ENCODE measurements at regions not wholly inside any gene's neighbourhood (a gene's known extent, or its start where the extent isn't known, plus 50 kb on each side); places are given as distances from the start of the nearest gene placed in this dataset.
"Not testable (repeated sequence)": the region's sequence is repeated elsewhere in the genome, so short reads cannot be mapped to it uniquely, and the experiment has no call there.

DNA sequence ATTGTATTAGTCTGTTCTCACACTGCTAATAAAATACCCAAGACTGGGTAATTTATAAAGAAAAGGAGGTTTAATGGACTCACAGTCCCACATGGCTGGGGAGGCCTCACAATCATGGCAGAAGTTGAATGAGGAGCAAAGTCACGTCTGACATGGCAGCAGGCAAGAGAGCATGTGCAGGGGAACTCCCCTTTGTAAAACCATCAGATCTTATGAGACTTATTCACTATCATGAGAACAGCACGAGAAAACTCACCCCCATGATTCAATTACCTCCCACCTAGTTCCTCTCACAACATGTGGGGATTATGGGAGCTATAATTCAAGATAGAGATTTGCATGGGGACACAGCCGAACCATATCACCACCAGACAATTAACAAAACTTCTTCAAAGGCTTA, 84.4 kb upstream of the ANKRD1 start:
- not testable (repeated sequence) for DNase-seq

DNA sequence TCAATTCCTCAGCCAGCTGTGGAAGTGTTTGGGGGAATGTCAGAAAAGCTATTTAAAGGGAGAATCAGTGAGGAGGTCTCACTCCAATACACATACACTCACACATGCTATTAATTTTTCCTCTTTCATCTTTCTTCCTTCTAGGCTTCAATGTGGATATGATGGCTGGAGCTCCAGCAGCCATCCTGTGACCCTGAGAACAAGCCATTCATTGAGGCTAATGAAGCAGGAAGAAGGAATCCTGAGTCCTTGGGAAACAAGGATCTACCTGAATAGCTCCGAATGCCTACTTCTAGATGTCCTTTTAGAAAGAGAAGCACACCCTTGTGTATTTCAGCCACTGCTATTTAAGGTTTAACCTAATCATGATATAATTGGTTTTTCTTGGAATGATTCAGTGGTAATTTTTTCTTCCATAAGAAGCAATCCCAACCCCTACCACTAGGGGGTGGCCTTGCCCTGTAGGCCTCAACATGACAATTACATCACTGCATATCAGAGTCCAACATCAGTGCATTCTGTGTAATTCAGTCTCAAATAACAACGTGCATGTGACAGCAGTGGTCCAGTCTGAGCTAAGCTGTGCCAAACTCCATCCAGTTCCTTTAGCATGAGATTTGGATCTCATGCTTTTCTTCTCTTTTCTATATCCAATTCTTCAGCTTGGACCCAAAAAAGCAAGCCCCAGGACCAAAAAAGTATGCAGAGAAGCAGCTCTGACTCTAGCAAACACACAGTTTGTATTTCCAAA, 85.3 kb upstream of the ANKRD1 start:
- peak; percentile 48 for DNase-seq

DNA sequence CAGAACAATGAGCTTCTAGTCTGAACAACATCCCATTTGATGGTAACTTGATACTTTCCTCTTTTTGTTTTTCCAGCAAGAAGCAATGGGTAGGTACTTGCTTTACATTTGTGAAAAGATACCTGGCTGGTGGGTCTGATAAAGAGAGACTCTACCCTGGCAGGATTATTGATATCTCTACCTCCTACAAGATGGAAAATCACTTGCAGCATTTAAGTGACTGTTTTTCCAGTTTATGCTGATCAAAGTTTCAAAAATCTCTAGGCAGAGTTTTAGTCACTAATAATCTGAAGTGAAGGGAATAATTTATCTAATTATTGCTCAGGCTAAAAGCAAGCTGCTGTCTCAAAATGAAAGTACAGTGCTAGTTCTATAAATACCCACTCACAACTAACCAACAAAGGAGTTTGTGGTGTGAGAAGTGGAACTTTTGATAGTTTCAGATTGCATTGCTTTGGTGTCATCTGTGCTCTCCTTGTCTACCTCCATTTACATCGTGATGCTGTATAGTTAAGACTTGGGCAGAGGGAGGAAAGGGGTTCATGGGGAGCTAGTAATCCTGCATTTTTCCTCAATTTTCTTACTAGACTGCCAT, 86.0 kb upstream of the ANKRD1 start:
- no peak for DNase-seq

DNA sequence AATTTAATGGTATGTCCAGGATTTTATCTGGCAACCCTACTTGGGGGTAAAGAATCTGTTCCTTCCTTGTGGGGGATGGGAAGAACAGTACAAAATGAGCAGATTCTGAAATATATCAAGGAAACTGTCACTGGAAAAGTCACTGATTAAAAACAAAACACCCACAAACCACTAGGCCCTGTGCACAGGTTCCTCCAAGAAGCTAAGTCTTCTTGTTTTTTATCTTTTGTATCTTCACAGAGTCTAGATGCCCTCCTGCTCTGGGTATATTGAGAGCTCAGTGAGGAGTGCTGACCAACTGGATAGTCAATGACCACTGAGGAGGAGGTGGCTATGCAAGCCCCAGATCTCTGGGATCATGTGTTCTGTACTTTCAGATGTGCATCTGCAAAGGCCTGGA, 86.8 kb upstream of the ANKRD1 start:
- DNase-seq, result no peak

DNA sequence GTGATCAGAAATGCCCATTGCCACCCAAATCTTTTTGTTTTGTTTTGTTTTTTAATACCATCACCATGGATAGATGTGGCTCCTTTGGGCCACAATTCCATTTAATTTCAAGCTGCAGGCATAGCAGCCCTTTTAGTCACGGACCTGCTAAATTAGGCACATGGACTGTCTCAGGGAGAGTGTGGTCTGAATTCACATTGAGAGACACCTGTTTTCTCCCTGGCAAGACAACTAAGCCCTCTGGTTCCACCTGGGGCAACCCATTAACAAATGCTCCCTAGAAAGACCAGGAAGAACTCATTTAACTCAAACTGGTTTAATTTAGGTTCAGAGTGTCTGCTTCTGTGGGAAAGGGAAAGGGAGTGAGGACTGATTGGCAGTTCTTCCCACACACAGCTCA, 88.2 kb upstream of the ANKRD1 start:
- DNase-seq, result no peak

DNA sequence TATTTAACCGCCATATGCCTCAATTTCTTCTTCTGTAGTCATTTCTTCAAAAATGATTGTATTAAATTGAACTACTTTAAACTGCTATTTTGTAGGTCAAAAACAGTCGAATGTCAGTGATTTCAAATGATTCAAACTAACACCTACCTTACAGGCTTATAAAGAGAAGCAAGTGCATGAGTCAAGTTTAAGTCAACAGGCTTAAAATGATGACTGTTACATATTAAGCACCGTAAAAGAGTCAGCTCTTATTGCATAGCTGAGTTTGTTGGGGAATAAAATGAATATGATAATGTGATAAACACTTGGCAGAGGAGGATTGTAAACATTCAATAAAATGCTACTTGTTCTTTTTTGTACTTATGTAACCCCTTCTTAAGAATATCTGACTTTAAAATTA, 90.1 kb upstream of the ANKRD1 start:
- DNase-seq, result no peak

DNA sequence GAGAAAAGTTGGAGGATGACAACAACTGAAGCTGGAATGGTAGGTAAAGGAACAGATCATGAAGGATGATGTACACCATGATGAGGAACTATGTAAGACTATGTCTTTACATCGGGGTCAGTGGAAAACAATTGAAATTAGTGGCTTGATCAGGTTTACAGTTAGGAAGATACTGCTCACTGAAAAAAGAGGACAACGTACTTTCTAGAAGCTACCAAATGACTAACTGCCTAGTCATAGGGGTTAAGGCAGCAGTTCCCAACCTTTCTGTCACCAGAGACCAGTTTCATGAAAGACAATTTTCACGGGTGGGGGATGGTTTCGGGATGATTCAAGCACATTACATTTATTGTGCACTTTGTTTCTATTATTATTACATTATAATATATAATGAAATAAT, 91.6 kb upstream of the ANKRD1 start:
- no peak for DNase-seq

DNA sequence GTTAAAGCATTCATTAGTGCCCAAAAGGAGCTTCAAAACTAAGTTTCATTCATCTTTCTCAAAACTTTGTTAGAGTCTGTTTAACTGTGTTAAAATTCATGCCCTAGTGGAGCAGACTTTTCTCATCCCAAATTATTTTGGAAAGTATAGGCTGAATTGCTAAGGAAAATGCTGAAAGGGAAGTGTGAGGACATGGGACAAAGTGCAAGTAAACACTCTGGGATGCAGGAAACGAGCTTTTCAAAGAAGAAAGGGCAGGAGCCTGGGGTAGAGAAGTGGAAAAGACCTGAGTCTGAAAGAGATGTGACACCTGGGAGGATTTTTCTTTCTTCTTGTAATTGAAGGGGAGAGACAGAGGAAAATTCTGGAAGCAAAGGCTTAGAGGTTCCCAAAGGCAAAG, 93.1 kb upstream of the ANKRD1 start:
- no peak for DNase-seq

DNA sequence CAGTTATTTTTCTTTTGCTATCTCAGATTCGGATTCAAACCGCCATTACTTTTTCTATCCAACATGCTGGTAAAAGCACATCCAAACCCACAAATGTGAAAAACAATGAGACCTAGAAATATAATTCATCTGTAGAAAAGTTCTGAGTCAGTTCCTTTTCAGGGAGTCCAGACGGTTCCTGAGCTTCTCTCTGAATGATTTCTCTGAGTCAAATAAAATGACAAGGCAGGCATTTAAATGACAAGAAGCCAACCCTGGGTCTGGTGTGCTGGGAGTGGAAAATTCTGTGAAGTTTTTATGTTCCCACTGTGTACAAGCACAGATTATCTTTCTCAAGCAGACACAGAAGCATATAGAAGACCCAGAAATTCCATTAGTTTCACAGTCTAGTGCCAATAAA, 96.3 kb upstream of the ANKRD1 start:
- DNase-seq, result no peak

DNA sequence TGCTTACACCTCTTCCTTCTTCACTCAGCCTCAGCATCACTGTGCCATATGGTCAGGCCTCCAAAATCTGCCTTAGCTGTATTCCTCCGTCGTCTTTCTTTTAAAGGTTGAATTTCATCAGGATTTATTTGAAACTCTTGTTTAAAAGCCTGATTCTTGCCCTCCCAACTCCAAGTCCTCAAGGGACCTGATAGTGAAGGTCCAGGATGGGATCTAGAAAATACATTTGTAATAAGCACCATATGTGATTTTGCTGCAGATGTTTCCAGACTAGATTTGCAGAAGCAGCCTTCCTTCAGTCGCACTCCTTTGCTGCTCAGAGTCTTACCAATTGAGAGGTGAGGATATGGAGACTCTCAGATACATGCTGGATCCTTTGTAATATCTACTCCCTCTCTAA, 101.0 kb upstream of the ANKRD1 start:
- no peak for DNase-seq

DNA sequence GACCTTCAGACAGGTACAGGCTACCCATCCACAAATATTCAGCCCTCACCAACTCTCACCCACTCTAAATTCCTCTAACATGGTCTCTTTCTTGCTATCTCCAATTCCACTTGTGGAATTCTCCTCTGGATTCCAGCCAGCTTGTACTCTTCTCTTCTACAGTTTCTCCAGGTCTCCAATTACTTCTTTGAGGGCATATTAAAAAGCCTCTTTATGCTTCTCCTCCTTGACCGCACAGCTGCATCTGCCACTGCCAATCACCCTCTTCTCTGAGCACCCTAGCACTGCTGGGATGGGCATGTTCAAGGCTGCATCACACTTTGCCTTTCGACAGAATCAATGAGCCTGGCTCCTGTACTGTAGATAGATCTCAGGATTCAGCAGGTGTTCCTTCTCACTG, 101.5 kb upstream of the ANKRD1 start:
- no peak for DNase-seq

DNA sequence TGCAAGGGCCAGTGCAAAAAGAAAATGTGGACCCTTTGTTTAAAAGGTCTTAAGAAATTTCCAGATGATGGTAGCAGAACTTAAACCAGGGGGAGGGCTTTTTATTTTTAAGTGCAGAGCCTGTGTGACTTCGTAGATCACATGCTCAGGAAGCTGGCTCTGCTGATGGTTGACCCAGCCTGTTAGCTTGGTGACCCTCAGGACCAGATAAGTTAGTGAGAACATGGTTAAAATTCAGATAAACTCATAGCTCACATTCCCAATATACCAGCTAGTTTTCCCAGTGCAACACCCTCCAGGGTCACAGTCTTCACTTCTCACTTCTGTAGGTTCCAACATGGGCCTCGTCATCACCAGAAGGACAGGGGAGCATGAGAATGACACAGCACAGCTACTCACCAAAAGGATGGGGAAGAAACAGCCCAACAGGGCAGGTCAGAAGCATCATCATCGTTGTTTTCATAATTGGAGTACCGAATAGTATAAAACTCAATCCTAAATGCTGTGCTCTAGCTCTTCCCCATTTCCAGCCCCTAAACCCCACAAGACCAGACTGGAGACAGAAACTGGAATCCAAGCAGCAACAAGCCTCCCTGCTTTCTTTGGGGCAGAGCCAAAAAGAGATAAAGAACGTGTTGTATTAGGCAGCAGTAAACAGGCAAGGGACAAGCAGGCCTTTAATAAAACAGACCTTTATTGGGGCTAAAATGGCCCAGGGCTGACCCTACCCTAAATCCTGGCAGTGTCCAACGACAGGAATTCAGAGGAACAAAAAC, 102.2 kb upstream of the ANKRD1 start:
- no peak for DNase-seq

DNA sequence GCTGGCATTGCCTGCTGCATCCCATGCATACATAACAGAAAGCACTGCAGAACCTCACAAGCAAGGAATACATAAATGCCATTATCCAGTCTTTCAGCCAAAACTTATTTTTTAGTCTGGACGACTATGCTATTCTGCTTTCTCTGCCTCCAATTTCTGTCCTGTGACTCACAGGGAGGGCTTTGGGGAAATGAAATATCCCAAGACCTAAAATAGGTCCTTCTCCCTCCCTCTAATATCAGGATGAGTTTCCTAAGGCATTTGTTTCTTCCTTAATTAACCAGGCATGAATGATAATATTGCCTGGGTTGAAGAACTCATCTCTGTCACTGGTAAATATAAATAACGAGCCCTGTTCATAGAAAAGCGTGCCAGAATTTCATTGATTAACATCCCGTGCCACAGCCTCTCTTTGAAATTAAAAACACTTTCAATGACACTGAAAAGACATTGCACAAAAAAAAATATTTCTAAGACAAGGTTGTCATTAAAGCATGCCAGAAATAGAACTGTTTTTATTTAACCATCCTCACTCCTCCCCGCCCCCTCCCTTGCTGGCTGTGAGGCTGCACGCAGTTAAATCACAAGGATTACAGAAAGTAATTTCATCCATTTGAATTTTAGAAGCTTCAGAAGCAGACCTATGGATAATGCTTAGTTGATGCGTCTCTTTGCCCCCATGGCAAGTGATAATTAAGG, 103.0 kb upstream of the ANKRD1 start:
- no peak for DNase-seq

DNA sequence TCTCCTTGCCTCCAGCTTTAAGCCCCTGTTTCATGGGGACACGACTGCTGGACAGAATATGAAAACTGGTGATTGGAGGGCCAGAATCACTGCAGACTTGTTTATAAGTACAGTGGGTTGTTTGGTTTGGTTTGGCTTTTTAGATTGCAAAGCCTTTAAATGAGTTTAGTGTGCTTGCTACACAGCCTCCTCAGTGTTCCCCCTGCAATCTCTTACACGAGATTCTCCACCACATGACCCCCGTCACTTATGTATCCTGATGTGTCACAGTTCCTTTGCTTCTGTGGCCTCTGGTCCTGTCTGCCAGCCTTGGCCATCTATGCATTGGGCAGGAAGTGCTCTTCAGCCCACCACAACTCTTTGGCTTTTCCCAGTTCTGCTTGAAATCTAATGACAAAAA, 103.7 kb upstream of the ANKRD1 start:
- no peak for DNase-seq

DNA sequence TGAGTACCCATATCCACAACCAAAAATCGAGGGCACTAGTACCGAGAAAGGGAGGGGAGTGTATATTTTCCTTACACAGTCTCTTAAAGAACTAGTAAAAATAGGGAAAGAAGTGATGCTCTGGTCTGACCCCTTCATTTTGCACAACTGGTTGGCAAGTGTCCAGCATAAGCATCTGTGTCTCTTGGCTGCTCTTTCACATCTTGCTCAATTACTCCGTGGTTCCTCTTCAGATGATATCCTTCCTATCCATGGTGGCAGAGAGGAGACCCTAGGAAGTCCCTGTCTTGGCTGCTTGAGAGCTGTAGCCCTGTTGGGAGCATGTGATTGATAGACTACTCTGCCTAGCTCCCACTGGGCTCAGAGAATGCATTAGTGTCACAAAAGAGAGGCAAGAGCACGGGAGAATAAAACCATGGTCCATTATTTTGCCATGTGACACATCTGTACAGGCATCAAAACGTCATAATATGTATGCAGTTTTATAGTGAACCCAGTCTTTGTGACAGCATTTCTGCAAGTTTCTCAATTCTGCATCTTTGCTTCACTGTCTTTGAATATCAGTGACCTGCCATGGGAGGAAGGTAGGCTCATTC, 111.8 kb upstream of the ANKRD1 start:
- DNase-seq, result no peak

DNA sequence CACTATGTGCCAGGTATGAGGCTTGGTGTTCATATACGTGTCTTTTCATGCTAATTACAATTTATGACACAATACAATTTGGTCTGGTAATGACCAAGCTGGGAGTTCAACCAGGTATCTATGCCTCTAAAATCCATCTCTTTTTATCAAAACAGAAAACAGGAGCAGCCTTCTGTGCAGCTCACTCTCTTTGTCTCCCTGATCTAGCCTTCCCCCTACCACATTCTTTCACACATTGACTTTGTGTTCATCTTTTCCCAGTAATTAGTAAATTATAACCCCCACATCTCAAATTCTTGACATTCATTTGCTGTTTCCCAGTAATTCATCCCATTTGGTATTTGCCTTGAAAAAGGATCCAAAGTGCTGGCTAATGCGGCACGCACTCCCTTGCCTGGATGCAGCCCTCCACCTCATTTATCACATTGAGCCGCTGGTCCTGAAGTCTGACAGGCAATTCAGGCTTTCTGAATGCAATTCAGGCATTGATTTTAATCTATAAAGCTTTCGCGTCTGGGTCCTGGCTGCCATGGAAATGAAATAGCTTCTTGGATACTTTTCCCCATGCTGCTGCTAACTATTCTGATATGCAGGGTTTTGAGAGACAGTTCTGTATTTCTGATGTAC, 112.5 kb upstream of the ANKRD1 start:
- no peak for DNase-seq

DNA sequence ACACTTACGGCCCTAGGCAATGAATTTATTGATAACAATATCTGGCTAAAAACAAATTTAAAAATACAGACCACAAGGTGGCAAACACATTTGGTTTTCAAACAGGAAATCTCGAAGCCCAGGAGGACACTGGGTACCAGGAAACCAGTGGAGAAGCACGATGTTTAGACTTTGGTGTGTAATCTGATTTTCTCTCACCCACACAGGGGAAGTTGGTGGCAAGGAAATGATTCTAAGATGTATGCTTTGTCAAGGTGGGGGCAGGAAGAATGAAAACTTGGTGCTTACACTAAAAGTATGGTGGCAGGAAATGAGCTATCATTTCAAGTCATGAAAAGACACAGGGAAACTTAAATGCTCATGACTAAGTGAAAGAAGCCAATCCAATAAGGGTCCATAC, 113.2 kb upstream of the ANKRD1 start:
- DNase-seq, result no peak

DNA sequence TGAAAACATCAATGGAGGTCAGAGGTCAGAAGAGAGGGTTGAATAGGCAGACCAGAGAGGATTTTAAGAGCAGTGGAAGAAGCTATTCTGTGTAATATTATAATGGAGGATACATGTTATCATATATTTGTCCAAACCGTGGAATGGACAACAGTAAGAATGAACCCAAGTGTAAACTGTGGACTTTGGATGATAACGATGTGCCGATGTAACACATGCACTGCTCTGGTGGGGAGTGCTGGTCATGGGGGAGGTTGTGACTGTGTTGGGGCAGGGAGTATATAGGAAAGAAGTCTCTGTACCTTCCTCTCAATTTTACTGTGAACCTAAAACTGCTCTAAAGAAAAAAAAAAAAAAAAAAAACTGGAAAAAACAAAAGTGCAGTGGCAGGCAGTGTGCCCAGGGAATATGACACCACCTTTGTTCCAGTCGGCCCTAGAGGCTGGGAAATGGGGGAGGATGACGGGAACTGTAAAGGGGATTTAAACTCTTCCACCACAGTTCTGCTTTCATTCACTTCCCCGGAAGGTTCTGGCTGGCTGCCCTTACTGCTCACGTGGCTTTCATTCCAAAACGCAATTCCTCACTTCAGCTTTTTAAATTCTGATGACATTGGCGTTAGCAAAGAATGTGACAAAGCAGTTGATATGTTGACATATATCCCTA, 113.7 kb upstream of the ANKRD1 start:
- peak; percentile 15 for DNase-seq

DNA sequence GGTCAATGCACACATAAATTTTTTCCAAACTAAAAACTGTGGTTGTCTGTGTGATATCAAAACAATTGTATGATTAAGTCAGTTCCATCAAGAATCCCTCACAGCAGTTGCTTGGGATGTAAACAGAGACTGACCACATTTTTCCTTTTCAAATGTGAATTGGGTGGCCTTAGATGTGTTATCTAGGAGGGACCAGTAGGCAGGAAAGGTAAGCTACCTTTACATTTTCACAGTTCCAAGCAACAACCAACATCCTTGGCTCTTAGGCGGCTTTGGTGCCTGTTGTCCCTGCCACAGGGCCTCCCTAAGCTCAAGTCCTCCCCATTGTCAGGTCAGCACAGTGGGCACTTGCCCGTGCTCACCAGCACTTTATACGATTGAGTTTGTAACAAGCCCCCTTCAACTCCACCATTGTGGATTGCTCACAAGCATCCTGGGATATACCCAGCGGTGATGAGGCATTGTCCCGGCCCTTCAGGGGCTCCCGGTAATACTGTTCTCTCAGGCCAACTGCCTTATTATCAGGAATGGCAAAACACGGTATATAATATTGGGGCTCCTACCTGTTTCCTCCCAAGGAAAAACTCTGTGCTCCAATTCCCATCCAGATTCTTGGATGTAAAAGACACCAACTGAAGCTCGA, 114.9 kb upstream of the ANKRD1 start:
- DNase-seq, result no peak

DNA sequence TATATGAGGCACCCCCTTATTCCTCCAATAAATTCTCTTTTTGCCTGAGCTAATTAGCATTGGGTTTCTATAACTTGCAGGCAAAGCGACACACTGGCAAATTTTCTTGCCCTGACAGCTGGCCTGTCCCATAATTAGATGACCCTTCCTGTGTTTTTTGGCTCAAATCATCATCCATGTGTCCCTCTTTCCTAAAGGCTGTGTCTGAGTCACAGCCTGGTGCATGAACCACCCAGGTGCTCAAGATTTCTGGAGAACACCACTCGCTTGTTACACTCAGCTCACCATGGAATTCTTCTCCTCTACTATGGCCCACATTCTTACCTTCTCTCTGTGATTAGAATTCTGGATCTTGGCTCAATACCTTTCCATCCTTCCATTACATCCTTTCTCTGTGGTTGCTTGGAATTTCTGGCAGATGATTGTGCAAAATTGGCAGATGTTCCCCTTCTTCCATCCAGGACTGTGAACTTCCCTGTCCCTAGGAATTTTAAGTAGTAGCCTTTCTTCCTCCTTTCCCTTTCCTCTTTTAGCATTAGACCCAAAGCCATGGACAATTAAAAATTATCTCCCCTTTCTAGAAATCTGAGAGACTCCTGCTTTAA, 116.0 kb upstream of the ANKRD1 start:
- DNase-seq, result no peak

DNA sequence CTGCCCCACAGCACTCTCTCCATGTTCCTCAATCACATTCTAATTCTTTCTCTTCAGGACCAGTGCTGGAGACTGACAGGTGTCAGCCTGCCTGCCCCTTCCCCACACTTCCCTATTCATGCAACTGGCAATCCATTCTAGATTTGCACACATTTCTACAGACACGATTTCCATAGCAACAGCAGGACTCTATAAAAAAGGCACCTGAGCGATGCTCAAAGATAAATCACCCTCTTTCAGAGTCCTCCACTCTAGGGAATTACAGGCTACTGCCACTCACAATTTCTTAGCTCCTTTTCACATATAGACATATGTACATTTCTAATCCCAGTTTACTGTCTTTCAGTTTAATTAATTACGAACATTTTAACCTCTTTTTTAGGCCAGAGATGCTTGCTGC, 118.1 kb upstream of the ANKRD1 start:
- no peak for DNase-seq
